K562 (cell line): ENCODE measurements at regions not wholly inside any gene's neighbourhood (a gene's known extent, or its start where the extent isn't known, plus 50 kb on each side); places are given as distances from the start of the nearest gene placed in this dataset.

Experiments used
- HDAC6 ChIP-seq: IDR thresholded peaks from 2 replicates; pipeline ENCODE4 v1.6.1; 2012; ENCODE audit warnings: low read depth, mild to moderate bottlenecking, control low read depth, inconsistent platforms, low read length, moderate library complexity
- TAF1 ChIP-seq: IDR thresholded peaks from 2 replicates; pipeline ENCODE4 v1.6.1; 2011; ENCODE audit warnings: mild to moderate bottlenecking, low read length, moderate library complexity; ENCODE audit not compliant: insufficient read depth, control insufficient read depth, severe bottlenecking; ENCODE audit errors: extremely low read depth
- ZBTB1 ChIP-seq: sonication (generic); formaldehyde crosslinking; IDR thresholded peaks from 2 replicates; pipeline ENCODE4 v1.8.1; 2023; ENCODE audit warnings: missing genetic modification reagents, low read depth, mild to moderate bottlenecking, borderline replicate concordance

GRCh38 chr18:39007031-39007902 is 1441.7 kb upstream of the CELF4 start:
- TF ChIP-seq TAF1 (no peak), ZBTB1 (CRISPR knock-in tag) (no peak), HDAC6 (no peak)
